Smooth muscle cell (in vitro differentiated cells): ENCODE measurements at regions not wholly inside any gene's neighbourhood (a gene's known extent, or its start where the extent isn't known, plus 50 kb on each side); places are given as distances from the start of the nearest gene placed in this dataset.

Source experiments
- DNase-seq: peaks from one replicate; lab custom pipeline; 2025; ENCODE audit not compliant: unreplicated experiment; lab: John Stamatoyannopoulos, UW
- H2AFZ ChIP-seq: fragments of 200-600 bp; sonication (generic); 2 replicates; pipeline ENCODE4 v1.6.0; 2016; ENCODE audit warnings: antibody characterized with exemption, low read depth, mild to moderate bottlenecking
- H3F3A ChIP-seq: fragments of 200-600 bp; sonication (generic); 2 replicates; pipeline ENCODE4 v1.6.0; 2017; ENCODE audit warnings: antibody characterized with exemption, low read depth
- H3K27ac ChIP-seq: fragments of 200-600 bp; sonication (generic); 2 replicates; pipeline ENCODE4 v1.5.1; 2016; ENCODE audit warnings: low read depth, mild to moderate bottlenecking
- H3K27me3 ChIP-seq: fragments of 200-600 bp; sonication (generic); 2 replicates; pipeline ENCODE4 v1.6.1; 2016; ENCODE audit warnings: low read depth, mild to moderate bottlenecking
- H3K36me3 ChIP-seq: fragments of 200-600 bp; sonication (generic); 2 replicates; pipeline ENCODE4 v1.5.1; 2016; ENCODE audit warnings: low read depth
- H3K4me1 ChIP-seq: fragments of 200-600 bp; sonication (generic); 2 replicates; pipeline ENCODE4 v1.5.1; 2016; ENCODE audit warnings: low read depth
- H3K4me2 ChIP-seq: fragments of 200-600 bp; sonication (generic); 2 replicates; pipeline ENCODE4 v1.6.0; 2016; ENCODE audit warnings: mild to moderate bottlenecking
- H3K4me3 ChIP-seq: fragments of 200-600 bp; sonication (generic); 2 replicates; pipeline ENCODE4 v1.5.1; 2016; ENCODE audit warnings: mild to moderate bottlenecking
- H3K79me2 ChIP-seq: fragments of 200-600 bp; sonication (generic); 2 replicates; pipeline ENCODE4 v1.6.0; 2016; ENCODE audit warnings: low read depth, mild to moderate bottlenecking
- H3K9ac ChIP-seq: fragments of 200-600 bp; sonication (generic); 2 replicates; pipeline ENCODE4 v1.6.0; 2016; ENCODE audit warnings: low read depth
- H3K9me3 ChIP-seq: fragments of 200-600 bp; sonication (generic); replicated peaks from 2 replicates; pipeline ENCODE4 v1.5.1; 2016; ENCODE audit warnings: low read depth
- H4K20me1 ChIP-seq: fragments of 200-600 bp; sonication (generic); 2 replicates; pipeline ENCODE4 v1.6.0; 2016; ENCODE audit warnings: low read depth
- WGBS: methylation state at CpG from one replicate; pipeline ENCODE4 v1.1.7; 2016; ENCODE audit warnings: low lambda C conversion rate; 5-methylcytosine and 5-hydroxymethylcytosine counted together
- TF ChIP-seq, protein P1 (sequence below): fragments of 200-600 bp; sonication (generic); IDR thresholded peaks from 2 replicates; pipeline ENCODE4 v1.5.1; 2017; ENCODE audit warnings: borderline replicate concordance, mild to moderate bottlenecking, antibody characterized with exemption; ENCODE audit not compliant: insufficient read depth, poor library complexity, severe bottlenecking

GRCh38 chr11:121741351-121741760 lies 288.6 kb upstream of the SORL1-AS1 start:
- peak overlapping the region; percentile 78 for H3K27ac ChIP-seq
- H3K9ac ChIP-seq, result no peak overlapping the region
- H3K4me2 ChIP-seq, result peak overlapping the region; percentile 35
- H4K20me1 ChIP-seq, result no peaks in the 10 kb centered on the region
- no peak overlapping the region for H3K4me3 ChIP-seq
- no peaks in the 10 kb centered on the region for H3K79me2 ChIP-seq
- H3K4me1 ChIP-seq, result no peaks in the 10 kb centered on the region
- H3K36me3 ChIP-seq, result peaks cover 4% of the 10 kb centered on the region
- H3F3A ChIP-seq, result no peaks in the 10 kb centered on the region
- no peaks in the 10 kb centered on the region for H3K27me3 ChIP-seq
- peak overlapping the region; percentile 83 for H2AFZ ChIP-seq
- DNase-seq, result no peak
- H3K9me3 ChIP-seq, result peaks cover 4% of the 10 kb centered on the region
- TF ChIP-seq, protein P1, sequence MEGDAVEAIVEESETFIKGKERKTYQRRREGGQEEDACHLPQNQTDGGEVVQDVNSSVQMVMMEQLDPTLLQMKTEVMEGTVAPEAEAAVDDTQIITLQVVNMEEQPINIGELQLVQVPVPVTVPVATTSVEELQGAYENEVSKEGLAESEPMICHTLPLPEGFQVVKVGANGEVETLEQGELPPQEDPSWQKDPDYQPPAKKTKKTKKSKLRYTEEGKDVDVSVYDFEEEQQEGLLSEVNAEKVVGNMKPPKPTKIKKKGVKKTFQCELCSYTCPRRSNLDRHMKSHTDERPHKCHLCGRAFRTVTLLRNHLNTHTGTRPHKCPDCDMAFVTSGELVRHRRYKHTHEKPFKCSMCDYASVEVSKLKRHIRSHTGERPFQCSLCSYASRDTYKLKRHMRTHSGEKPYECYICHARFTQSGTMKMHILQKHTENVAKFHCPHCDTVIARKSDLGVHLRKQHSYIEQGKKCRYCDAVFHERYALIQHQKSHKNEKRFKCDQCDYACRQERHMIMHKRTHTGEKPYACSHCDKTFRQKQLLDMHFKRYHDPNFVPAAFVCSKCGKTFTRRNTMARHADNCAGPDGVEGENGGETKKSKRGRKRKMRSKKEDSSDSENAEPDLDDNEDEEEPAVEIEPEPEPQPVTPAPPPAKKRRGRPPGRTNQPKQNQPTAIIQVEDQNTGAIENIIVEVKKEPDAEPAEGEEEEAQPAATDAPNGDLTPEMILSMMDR, result no peak
- WGBS, result 51% methylated on average over 5 of the region's 5 CpGs

DNA sequence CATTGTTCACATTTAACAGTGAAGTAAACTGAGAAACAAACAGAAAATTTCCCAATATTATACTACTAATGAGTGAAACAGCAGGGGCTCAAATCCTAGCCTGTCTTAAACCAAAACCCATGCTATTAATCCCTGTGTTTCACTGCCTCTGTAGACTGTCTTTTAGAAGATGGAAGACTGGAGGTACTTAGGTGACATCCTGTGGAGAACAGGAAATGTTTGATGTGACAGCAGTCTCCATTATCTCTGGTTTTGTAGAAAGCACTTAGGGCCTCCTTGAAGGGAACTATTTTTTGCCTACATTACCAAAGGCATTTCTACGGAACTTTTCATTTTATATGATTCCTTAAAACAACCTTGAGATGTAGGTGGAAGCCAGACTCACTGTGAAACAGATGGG lies 288.1 kb upstream of the SORL1-AS1 start:
- no peak overlapping the region for H3K4me3 ChIP-seq
- no peak overlapping the region for H3K4me2 ChIP-seq
- H3K4me1 ChIP-seq, result no peaks in the 10 kb centered on the region
- 72% methylated on average over 1 of the region's 1 CpG for WGBS
- H3K27me3 ChIP-seq, result no peaks in the 10 kb centered on the region
- H3K36me3 ChIP-seq, result peaks cover 4% of the 10 kb centered on the region
- no peaks in the 10 kb centered on the region for H3F3A ChIP-seq
- TF ChIP-seq, protein P1, result no peak
- H3K79me2 ChIP-seq, result no peaks in the 10 kb centered on the region
- peak overlapping the region; percentile 7 for H3K27ac ChIP-seq
- H3K9me3 ChIP-seq, result peaks cover 4% of the 10 kb centered on the region
- H4K20me1 ChIP-seq, result no peaks in the 10 kb centered on the region
- peak overlapping the region; percentile 83 for H2AFZ ChIP-seq
- no peak for DNase-seq
- no peak overlapping the region for H3K9ac ChIP-seq

DNA sequence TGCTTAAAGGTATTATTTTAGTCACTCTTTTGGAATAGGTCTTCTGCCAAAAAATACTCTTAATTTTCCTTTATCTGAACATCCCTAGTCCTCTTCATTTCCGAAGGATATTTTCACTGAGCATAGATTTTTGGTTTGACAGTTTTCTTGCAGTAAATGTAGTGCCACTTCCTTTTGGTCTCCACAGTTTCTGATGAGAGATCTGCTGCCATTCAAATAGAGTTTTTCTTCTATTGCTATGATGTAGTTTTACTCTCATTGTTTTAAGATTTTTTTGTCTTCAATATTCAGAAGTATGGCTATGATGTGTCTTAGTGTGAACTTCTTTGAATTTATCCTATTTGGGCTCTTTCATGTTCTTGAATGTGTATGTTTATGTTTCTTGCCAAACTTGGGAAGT lies 281.1 kb upstream of the SORL1-AS1 start:
- Histone ChIP-seq H3K27me3 (no peaks in the 10 kb centered on the region), H2AFZ (no peak overlapping the region), H3K4me1 (no peaks in the 10 kb centered on the region), H3K9me3 (no peaks in the 10 kb centered on the region), H3K79me2 (no peaks in the 10 kb centered on the region), H3K4me2 (no peak overlapping the region), H3K4me3 (no peak overlapping the region), H3K27ac (no peak overlapping the region), H3K36me3 (peaks cover 4% of the 10 kb centered on the region), H3F3A (no peaks in the 10 kb centered on the region), H4K20me1 (no peaks in the 10 kb centered on the region), H3K9ac (no peak overlapping the region)
- DNase-seq, result no peak
- TF ChIP-seq, protein P1, result no peak
- WGBS, result 89% methylated on average over 1 of the region's 1 CpG

- Histone ChIP-seq H3K27me3 (no peaks in the 10 kb centered on the region), H3K9ac (no peak overlapping the region), H3F3A (no peaks in the 10 kb centered on the region), H3K4me3 (no peak overlapping the region), H3K79me2 (no peaks in the 10 kb centered on the region), H3K36me3 (no peaks in the 10 kb centered on the region), H3K4me2 (no peak overlapping the region), H4K20me1 (no peaks in the 10 kb centered on the region), H3K27ac (no peak overlapping the region), H3K9me3 (no peaks in the 10 kb centered on the region), H2AFZ (no peak overlapping the region), H3K4me1 (peaks cover 6% of the 10 kb centered on the region)
- TF ChIP-seq, protein P1, result no peak
- no peak for DNase-seq
- WGBS, result 69% methylated on average over 1 of the region's 1 CpG
Measured at GRCh38 chr11:121727942-121728341, 275.2 kb upstream of the SORL1-AS1 start.
